SW 1271 (cell line): ENCODE measurements at regions not wholly inside any gene's neighbourhood (a gene's known extent, or its start where the extent isn't known, plus 50 kb on each side); places are given as distances from the start of the nearest gene placed in this dataset.
"Not testable (repeated sequence)": the region's sequence is repeated elsewhere in the genome, so short reads cannot be mapped to it uniquely, and the experiment has no call there.

Source experiments
- DNase-seq, 2 experiments: peaks; one replicate each; lab custom pipeline; 2025; lab: John Stamatoyannopoulos, UW

DNA sequence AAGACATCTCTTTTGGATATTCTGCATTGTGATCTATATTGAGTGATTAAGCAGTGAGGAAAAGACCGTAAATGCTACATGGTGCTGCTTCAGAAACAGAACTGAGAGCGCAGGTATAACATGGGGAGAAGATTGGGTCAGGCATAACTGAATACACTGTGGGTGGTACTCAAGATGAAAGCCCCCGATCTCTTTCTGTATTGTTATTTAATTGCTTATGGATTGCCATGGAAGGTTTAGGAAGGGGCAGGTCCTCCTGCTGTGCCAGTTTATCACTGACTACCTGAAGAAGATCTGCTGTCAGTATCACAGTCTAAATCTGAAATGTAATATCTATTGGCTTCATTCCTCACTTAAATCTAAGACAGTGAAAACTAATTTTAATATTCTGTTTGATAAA lies 1568.7 kb upstream of the CELF4 start:
- no peak for DNase-seq

DNA sequence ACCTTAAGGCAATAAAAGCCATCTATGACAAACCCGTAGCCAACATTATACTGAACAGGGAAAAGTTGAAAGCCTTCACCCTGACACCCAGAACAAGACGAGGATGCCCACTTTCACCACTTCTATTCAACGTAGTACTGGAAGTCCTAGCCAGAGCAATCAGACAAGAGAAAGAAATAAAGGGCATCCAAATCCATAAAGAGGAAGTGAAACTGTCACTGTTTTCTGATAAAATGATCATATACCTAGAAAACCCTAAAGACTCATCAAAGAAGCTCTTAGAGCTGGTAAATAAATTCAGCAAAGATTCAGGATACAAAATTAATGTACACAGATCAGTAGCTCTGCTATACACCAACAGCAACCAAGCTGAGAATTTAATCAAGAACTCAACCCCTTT lies 1561.9 kb upstream of the CELF4 start:
- DNase-seq, result not testable (repeated sequence)

DNA sequence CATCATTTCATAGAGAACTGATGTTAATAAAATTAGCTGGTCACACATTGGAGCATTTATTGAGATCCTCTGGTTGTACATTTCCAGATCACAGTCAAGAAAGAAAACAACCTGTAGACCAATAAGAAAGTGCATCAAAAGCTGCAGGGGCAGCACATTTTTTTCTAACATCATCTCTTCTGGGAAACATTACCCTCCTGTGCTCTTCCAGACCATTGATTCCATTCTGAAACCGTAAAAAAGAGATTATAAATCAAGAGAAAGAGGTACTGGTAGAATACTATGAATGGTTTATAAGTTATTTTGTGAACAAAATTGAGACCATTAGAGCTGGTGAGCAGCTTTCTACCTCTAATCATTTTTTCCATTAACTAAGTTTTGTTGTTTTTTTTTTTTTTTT lies 1548.2 kb upstream of the CELF4 start:
- DNase-seq, result no peak

DNA sequence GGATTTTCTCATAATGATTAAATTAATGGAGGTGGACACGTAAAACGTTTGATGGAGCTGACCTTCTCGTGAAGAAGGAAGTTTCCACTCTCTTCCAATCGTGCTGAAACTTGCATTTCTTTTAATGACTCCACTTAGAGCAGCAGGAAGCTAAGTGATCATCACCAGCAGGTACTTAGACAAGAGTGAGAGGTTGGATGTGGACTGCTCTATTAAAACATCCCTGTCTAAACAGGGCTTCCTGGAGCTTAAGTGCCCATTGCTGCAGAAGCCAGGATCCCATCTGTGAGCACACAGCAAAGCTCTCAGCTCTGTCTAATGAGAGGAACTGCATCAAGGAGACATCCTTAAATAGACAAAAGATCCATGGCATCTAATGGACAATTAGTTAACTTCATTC lies 1539.5 kb upstream of the CELF4 start:
- DNase-seq, result no peak

DNA sequence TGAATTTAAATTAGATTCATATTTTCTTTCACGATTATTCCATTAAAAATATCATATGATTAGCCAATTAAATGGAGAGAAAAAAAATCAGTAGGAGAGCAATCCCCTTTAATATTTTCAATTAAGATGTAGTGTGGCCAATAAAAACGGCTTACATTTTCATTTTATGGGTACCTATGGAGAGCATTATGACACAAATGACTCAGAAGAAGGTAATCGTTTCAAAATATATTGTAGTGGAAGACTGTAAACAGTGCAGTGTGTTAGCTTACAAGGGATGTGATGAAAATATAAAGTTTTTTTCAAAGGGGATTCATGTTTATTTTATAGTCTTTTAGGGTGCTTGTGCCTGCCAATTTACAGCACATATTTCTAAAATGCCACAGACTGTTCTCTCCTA lies 1507.4 kb upstream of the CELF4 start:
- no peak for DNase-seq

DNA sequence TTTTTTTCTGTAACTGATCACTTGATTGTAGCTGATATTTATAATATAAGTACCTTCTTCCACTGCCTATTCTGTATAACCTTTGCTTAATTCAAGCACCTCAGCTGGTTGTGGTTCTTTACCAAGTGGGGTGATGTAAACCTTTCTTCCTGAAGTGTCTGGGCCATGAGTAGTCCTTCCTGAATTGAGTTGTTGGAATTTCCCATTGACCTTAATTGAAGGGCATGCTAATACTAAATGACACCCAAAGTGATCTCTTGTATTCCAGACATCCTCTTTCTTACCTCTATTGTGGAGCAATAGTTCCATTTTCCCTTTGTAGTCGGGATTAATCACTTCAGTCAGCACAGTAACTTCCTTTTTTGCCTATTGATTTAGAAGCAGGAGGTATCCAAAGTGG lies 1496.8 kb upstream of the CELF4 start:
- DNase-seq, result no peak

DNA sequence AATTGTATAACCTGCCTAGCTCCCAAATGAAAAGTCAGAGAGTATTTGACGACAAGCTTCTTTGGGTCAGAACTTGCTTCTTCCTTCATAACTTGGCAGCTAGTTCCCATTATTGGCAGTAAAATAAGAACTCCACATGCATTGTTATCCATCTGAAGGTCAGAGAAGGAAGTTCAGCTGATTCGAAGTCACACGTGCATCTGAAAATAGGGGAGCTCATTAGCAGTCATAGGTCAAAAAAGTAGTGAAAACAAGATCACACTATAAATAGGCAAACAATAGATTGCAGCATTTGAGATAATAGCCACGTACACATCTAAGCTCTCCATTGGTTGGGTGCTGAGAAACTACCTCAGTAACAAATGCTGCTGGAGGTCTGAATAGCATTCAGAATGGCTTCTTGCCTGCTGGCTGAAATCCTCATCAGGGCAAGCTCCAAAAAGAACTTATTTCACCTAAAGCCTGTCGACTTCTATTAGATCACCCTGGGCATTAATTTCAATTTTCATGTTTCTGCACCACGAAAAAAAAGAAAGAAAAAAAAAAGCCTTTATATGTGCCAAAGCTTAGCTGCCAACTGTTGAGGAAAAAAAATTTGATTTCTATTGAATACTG lies 1492.9 kb upstream of the CELF4 start:
- DNase-seq, result no peak

DNA sequence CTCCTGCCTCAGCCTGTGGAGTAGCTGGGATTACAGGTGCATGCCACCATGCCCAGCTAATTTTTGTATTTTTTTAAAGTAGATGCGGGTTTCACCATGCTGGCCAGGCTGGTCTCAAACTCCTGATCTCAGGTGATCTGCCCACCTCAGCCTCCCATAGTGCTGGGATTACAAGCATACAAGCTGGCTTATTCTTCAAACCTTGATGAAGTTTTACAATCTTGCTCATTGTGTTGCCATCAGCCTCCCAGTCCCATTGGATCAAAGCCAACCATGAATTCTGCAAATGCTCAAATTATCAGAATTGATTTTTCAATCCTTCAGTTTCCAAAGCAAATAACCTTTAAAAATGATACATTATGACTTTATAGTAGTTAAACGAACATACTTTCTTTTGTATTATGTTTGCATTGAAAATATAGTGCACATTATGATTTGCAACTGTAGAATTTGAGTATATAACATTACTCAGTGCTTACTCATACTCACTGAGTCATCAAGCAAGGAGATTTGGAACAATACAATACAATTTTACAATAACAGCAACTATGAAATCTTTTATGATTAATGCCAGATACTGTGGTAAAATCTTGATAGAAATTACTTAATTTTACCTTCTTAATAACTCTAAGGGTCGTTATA lies 1491.9 kb upstream of the CELF4 start:
- peak in 1 of 2 experiments; percentile 28 for DNase-seq

DNA sequence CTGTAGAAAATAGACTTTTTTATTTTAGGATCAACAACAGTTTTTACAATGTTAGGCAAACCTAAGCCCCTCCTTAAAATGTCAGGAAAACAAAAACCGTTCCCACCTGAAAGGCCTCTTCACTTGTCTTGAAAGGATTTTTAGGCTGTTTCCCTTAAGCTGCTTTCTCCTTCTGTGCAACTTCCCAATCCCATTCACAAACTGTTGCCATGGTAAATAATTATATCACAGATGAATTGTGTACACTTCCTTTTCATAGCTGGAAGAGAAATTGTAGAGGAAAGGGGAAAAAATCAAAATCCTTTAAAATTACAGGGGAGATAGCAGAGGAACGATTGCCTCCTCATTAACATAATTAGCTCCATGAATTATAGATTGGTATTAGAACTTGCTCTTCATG lies 1488.0 kb upstream of the CELF4 start:
- DNase-seq, result no peak

DNA sequence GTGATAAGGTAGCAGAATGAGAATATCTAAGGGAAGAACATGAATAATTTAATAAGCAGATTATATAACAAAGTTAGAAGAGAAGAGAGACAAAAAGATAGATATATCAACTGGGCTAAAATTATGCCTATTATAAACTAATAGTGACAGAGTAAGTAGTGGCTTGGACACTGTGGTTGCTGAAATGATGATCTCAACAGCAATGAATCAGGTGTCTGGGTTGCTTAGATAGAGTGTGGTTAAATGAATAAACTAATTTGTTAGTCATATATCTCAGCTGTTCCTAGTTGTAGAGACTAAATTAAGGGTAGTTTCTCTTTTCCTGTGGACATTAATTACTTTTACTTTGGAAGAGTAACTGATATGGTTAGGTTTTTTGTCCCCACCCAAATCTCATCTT lies 1485.4 kb upstream of the CELF4 start:
- no peak for DNase-seq

DNA sequence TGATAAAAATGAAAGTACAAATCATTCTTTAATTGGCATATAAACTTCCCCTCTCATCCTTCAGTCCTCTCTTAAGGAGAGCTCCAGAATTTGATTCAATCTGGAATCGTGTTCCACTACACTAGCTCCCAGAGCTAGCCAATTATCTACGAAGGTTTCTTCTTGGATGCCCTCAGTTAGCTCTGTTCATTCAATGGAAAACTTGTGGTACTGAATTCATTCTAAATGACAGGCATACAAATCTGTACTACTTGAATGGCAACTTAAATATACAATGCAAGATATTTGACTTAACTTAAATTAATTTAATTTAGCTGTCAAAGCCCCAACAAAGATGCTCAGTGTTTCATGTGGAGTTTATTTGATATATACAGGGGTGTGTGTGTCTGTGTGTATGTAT lies 1474.2 kb upstream of the CELF4 start:
- DNase-seq, result no peak

DNA sequence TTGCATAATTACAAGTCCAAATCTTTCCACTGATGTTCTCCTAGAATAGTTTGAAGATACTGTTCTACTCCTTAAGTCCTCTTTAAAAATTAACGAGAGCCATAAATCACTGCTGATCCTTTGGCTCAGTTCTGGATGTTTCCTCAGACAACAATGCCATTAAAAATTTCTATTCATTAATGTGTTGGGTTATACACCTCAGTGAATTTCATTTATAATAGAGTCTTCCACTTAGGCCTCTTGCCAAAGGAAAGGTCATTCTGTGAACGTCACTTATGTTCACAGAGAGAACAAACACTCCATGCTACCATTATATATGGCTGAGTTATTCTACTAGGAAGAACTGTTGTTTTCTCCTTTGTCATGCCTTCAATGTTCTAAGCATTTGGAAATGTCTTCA lies 1472.3 kb upstream of the CELF4 start:
- DNase-seq, result no peak

DNA sequence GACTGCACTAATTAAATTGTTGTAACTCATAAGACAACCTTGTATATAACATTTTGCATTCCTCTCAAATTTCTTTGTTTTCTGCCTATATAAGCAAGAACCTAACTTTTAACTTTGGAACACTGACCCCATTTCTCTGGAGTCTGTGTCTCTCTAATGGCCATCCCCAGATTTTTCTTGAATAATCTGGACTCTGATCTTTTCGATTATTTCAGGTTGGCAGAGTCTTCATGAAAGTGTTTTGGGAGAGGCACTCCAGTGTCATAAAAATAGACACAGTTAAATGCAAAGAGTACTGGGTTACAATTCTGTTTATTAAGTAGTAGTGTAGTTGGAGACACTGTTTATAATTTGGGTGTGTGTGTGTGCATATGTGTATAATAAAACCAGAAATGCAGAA lies 1467.7 kb upstream of the CELF4 start:
- no peak for DNase-seq

DNA sequence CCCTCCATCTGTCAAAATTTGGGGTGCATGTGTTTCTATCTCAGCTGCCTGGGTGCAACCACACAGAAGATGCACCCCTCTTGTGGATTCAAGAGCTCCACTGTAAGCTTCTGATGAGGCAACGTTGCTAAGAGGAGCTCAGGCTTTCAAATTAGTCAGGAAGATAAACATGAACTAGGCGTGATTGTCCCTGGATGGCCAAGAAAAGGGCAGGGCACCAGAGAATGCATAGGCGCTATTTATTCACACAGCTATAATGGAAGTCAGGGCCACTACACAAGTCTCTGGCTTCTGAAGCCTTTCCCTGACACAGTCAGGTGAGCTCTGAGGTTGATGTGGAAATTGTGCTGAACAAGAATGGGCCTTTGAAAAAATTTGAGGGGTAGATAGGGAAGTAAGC lies 1466.0 kb upstream of the CELF4 start:
- DNase-seq, result no peak

DNA sequence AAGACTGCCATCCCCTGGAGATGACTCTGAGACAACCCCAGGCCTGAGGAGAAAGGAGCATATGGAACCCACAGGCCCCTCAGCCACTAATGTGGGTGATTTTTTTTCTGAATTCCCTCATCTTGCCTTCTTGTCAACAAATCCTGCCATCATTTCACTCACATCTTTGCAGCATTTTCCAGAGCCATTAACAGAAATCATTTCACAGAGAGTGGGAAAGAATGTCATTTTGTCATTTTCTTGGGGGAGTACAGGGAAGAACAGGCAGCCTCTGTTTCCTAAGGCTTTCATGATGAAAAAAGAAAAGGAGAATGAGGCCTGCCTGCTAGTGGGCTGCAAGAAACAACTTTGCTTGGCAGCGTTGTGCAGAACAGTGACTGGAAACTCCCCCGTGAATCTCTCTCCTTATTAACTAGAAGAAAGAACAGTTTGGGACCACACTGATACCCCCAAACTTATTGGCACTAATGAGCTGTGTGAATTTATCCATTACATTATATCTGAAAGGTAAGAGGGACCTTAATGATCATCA lies 1464.6 kb upstream of the CELF4 start:
- DNase-seq, result no peak

DNA sequence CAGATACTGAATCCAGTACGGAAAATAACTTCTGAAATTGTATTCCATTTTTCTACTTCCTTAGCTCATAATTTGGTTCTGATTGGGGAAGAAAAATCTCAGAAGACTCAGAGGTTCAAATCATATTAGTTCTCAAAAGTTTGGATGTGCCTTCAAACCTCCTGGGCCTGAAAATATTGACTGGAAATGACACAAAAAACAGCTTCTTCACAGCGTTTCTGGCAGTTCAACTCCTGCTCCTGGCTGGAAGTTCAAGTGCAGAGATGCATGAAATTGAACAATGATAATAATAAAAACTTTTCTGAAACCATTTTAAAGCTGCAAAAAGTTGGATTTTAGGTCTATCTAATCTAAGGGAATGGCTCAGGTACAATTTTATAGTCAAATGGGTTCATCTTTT lies 1459.9 kb upstream of the CELF4 start:
- no peak for DNase-seq

DNA sequence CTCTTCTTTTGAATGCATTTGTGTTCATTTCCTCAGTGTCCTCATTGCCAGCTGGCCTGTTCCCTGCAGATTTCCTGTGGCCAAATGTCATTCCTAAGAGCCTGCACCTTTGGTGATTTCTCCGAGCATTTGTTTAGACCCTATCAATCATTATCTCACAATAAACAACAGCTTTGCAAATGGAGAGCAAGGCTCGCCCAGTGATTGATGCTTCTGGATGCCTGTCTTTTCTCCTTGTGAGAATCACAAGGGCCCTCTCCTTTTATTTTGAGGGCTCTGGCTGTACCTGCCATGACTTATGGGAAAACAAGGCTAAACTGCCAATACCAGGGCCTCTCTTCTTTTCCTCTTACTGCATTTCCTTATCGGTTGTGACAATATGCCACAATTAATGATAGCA lies 1454.4 kb upstream of the CELF4 start:
- DNase-seq, result no peak

DNA sequence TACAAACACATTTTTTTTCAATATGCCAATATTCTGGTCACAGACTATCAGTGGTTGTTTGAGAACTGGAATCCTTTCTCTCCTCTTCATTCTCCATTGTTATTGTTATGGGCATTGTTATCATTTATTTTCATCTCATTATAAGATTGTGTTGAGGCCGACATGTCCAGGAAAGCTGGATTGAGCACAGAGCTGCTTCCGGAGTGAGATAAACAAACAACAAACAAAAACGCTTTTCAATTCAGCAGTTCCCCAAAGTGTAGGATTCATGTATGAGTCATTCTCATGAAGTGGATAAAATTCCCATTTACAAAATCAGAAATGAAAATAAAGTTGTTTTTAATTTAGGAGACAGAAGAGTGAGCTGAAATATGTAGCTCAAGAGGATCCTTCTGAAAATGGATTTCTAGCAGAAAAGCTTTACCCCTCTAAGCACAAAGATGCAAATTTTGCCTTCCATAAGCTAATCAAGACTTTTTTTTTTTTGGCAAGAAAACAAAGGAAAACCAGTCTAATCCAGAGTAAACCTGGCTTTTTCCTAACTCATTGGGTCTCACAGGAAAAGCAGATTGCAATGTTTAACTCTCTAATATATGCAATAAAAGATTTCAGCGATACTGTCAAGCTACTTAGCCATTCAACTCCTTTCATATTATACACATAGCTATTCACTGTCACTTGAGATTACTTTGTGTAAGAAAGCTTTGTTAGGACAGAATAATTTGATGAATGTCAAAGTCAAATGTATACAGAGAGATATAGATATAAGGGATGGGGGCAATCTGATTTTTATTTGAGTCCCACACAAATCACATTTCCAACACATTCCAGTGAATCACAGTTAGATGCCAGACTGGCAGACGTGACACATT lies 1441.7 kb upstream of the CELF4 start:
- DNase-seq, result no peak

DNA sequence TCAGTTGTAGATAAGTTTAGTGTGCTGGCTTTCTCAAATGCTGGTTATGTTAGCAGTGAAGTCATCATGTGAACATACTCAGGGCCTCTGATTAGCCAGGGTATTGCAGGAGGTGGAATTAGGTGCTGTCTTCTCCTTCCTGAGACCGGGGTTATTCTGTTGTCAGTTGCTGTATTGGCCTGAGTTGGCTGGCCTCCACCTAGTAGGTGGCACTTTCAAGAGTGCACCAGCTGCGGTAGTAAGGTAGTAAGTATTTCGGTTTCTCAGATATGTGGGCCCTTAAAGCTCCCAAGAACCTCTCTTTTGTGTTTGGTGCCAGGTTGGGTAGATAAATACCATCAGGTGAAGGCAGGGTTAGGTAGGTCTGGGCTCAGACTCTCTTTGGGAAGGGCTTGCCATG lies 1430.5 kb upstream of the CELF4 start:
- no peak for DNase-seq

DNA sequence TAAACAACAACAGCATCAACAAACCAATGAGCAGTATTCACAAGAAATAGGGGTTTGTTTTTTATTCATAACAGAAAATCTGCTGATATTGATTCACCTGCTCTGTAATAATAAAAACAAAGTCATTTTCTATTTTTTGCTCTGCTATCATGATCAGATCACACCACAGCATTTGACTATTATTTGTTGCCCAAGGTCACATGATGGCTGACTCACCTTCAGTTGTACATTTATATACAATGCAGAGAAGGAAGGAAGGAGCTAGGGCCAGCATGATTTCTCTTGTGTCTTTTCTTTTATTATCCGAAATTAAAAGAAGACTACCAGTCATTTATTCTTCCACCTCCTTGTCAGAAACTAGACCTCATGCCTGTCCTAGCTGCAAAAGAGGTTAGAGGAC lies 1427.7 kb upstream of the CELF4 start:
- DNase-seq, result no peak

DNA sequence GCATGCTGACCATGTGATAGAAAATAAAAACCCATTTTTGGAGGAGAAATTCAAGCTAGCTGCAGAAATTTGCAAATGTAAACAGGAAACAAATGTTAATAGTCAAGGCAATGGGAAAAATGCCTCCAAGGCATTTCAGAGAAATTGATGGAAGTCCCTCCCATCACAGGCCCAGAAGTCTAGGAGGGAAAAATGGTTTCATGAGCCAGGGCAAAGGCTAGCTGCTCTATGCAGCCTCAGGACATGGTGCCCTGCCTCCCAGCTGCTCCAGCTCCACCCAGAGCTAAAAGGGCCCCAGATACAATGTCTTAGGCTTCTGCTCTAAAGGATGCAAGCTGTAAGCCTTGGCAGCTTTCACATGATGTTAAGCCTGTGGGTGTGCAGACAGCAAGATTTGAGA lies 1419.4 kb upstream of the CELF4 start:
- no peak for DNase-seq

DNA sequence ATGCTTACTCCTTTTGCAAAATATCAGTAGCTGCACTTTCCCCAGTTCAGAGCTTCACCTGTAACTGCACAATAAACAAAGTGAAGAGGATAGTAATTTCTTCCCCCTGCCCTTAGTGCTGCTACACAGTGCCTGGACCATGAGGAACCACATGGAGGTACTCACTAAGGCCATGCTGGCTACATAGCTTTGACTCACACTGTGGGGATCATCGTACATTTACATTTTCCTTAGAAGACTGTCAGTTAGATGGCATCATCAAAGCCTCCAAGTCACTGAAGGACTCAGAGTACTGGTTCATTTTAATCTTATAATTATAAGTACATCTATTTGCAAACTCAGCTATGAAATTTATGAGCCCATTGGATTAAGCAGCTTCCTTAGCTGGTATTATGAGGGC lies 1416.5 kb upstream of the CELF4 start:
- DNase-seq, result no peak

DNA sequence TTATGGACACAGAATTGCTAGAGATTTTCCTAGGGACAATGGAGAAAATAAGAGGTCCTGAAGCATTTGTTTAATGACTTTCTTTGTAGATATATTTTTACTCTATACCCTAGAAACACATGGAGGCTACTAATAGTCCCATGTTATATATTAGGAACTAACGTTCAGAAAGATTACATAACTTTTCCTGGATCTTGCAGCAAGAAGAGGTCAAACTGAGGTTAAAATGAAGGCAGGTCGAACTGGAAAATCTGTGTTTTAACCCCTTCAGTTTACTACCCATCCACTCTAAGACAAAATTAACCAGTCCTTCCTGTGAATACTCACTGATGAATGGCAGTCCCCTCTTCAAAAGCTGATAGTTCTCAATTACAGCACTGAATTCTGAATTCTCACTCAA lies 1415.8 kb upstream of the CELF4 start:
- DNase-seq, result no peak
